ENCODE measurements at regions not wholly inside any gene's neighbourhood (a gene's known extent, or its start where the extent isn't known, plus 50 kb on each side); places are given as distances from the start of the nearest gene placed in this dataset.

DNA sequence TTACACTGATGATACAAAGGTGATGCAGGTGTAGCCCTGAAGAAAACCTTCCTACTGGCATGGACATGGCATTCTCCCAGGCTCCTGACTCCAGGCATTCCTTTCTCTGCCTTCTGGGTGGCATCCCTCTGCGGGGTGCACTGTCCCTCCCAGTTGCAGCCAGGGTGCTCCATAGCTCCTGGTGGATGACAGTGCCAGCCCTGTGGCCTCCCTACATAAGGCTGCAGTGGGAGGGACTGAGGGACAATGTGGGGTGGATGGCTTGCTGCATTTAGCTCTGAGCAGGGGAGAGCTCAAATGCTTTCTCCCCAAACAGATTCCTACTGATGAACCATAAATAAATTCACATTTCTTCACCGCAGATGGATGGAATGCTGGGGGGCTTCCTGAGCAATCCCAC, 97.0 kb upstream of the GJB5 start:
- TF ChIP-seq, protein P1, sequence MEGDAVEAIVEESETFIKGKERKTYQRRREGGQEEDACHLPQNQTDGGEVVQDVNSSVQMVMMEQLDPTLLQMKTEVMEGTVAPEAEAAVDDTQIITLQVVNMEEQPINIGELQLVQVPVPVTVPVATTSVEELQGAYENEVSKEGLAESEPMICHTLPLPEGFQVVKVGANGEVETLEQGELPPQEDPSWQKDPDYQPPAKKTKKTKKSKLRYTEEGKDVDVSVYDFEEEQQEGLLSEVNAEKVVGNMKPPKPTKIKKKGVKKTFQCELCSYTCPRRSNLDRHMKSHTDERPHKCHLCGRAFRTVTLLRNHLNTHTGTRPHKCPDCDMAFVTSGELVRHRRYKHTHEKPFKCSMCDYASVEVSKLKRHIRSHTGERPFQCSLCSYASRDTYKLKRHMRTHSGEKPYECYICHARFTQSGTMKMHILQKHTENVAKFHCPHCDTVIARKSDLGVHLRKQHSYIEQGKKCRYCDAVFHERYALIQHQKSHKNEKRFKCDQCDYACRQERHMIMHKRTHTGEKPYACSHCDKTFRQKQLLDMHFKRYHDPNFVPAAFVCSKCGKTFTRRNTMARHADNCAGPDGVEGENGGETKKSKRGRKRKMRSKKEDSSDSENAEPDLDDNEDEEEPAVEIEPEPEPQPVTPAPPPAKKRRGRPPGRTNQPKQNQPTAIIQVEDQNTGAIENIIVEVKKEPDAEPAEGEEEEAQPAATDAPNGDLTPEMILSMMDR (IDR thresholded peaks at IDR 0.05), result no peak
- TF ChIP-seq ZFX (IDR thresholded peaks at IDR 0.05; ENCODE audit: borderline replicate concordance), result no peak
